DND-41 (cell line): ENCODE measurements at regions not wholly inside any gene's neighbourhood (a gene's known extent, or its start where the extent isn't known, plus 50 kb on each side); places are given as distances from the start of the nearest gene placed in this dataset.

Source experiments
- ATAC-seq: fragments of 200-7000 bp; cut with Tn5 transposase; 3 replicates; pipeline ENCODE4 v1.9.1; 2021; ENCODE audit warnings: low read depth; ENCODE audit not compliant: insufficient read depth
- DNase-seq: peaks from one replicate; pipeline ENCODE4 v3.0.0-alpha.2; 2020
- H2AFZ ChIP-seq: 2 replicates; pipeline ENCODE4 v1.6.0; 2012; ENCODE audit warnings: low read depth, low read length
- H3K27ac ChIP-seq: 2 replicates; pipeline ENCODE4 v1.5.1; 2012; ENCODE audit warnings: low read length, inconsistent platforms
- H3K27me3 ChIP-seq: fragments of 200-600 bp; sonication (generic); 2 replicates; pipeline ENCODE4 v1.6.0; 2012; ENCODE audit warnings: low read length, mild to moderate bottlenecking, inconsistent platforms; ENCODE audit not compliant: insufficient read depth, poor library complexity
- H3K36me3 ChIP-seq: 2 replicates; pipeline ENCODE4 v1.5.1; 2012; ENCODE audit warnings: low read length, inconsistent platforms; ENCODE audit not compliant: insufficient read depth
- H3K4me1 ChIP-seq: 2 replicates; pipeline ENCODE4 v1.5.1; 2012; ENCODE audit warnings: mild to moderate bottlenecking, low read length; ENCODE audit not compliant: insufficient read depth
- H3K4me2 ChIP-seq: 2 replicates; pipeline ENCODE4 v1.6.0; 2012; ENCODE audit warnings: mild to moderate bottlenecking, moderate library complexity, low read length, inconsistent platforms; ENCODE audit not compliant: insufficient read depth
- H3K4me3 ChIP-seq, 2 experiments: fragments of 200-600 bp in 1 of 2; shearing (Covaris generic) in 1 of 2; 2 replicates each; pipeline ENCODE4 v1.5.1; 2012 to 2016; ENCODE audit warnings: inconsistent platforms in 2 of 2, low read length in 2 of 2, mild to moderate bottlenecking in 2 of 2, low read depth in 1 of 2, moderate library complexity in 1 of 2
- H3K79me2 ChIP-seq: 2 replicates; pipeline ENCODE4 v1.6.0; 2012; ENCODE audit warnings: low read length, inconsistent platforms; ENCODE audit not compliant: insufficient read depth
- H3K9ac ChIP-seq: 2 replicates; pipeline ENCODE4 v1.6.0; 2012; ENCODE audit warnings: low read depth, mild to moderate bottlenecking, inconsistent platforms, low read length, moderate library complexity
- H3K9me3 ChIP-seq: 2 replicates; pipeline ENCODE4 v1.5.1; 2012; ENCODE audit warnings: low read length, moderate library complexity, mild to moderate bottlenecking, inconsistent platforms; ENCODE audit not compliant: insufficient read depth, severe bottlenecking
- H4K20me1 ChIP-seq: 2 replicates; pipeline ENCODE4 v1.6.0; 2012; ENCODE audit warnings: low read length; ENCODE audit not compliant: insufficient read depth
- CTCF ChIP-seq: IDR thresholded peaks from 2 replicates; pipeline ENCODE4 v1.5.1; 2012; ENCODE audit warnings: borderline replicate concordance, low read length, moderate library complexity, mild to moderate bottlenecking; ENCODE audit not compliant: poor library complexity, severe bottlenecking; ENCODE audit errors: extremely low read depth
- EZH2 ChIP-seq: IDR thresholded peaks from 3 replicates; pipeline ENCODE4 v1.6.1; 2012; ENCODE audit warnings: borderline replicate concordance, low read depth, mild to moderate bottlenecking, moderate library complexity, low read length, inconsistent platforms; ENCODE audit not compliant: severe bottlenecking

GRCh38 chr1:81695741-81696140 is 105.0 kb upstream of the ADGRL2 start:
- Histone ChIP-seq H3K4me1 (no peaks in the 10 kb centered on the region), H3K27me3 (no peaks in the 10 kb centered on the region), H3K79me2 (no peaks in the 10 kb centered on the region), H3K36me3 (no peaks in the 10 kb centered on the region), H3K4me3 (no peak overlapping the region), H4K20me1 (no peaks in the 10 kb centered on the region), H3K4me2 (no peak overlapping the region), H3K9ac (no peak overlapping the region), H2AFZ (no peak overlapping the region), H3K27ac (no peak overlapping the region), H3K9me3 (no peaks in the 10 kb centered on the region)
- DNase-seq, result no peak
- TF ChIP-seq EZH2, result no peak
- no peak for TF ChIP-seq CTCF
- no peak for ATAC-seq

- DNase-seq (no peak), ATAC-seq (no peak)
- Histone ChIP-seq H3K4me1 (no peaks in the 10 kb centered on the region), H3K9ac (no peak overlapping the region), H3K4me3 (no peak overlapping the region), H3K4me2 (no peak overlapping the region), H3K27ac (no peak overlapping the region), H3K36me3 (no peaks in the 10 kb centered on the region), H3K79me2 (no peaks in the 10 kb centered on the region), H3K9me3 (no peaks in the 10 kb centered on the region), H3K27me3 (no peaks in the 10 kb centered on the region), H2AFZ (no peak overlapping the region), H4K20me1 (no peaks in the 10 kb centered on the region)
- TF ChIP-seq CTCF, result no peak
- no peak for TF ChIP-seq EZH2
Measured at GRCh38 chr1:81693316-81693715, 107.4 kb upstream of the ADGRL2 start.

GRCh38 chr1:81690676-81691453 is 109.9 kb upstream of the ADGRL2 start:
- TF ChIP-seq CTCF, result no peak
- no peak for TF ChIP-seq EZH2
- no peak overlapping the region for H3K4me2 ChIP-seq

More at GRCh38 chr1:81690676-81691453, 109.9 kb upstream of the ADGRL2 start:
- Histone ChIP-seq H3K4me1 (no peaks in the 10 kb centered on the region), H4K20me1 (no peaks in the 10 kb centered on the region), H3K9me3 (no peaks in the 10 kb centered on the region), H3K36me3 (no peaks in the 10 kb centered on the region), H3K9ac (no peak overlapping the region), H3K79me2 (no peaks in the 10 kb centered on the region), H3K27ac (no peak overlapping the region), H3K27me3 (no peaks in the 10 kb centered on the region), H2AFZ (no peak overlapping the region), H3K4me3 (no peak overlapping the region)
- DNase-seq, result no peak
- no peak for ATAC-seq
